ENCODE measurements at regions not wholly inside any gene's neighbourhood (a gene's known extent, or its start where the extent isn't known, plus 50 kb on each side); places are given as distances from the start of the nearest gene placed in this dataset.

DNA sequence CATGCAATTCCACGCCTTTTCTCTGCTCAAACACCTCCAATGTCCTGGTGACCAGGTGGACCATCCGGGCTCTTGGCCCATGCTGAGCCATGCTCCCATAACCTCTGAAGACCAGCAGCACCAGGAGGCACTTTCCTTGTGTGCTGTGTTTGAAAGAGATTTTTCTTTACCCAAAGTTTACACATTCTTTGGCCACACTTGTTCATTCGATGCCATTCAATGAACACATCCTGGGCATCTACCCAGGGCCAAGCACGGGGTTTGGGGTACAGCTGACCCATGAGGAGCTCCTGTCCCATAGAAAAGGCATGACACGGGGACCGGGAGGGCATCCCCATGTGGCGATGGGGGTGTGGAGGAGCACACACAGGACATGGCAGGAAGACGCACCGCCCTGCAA is 77.1 kb upstream of the IRX1 start:
- no peaks in the 10 kb centered on the region for H3K27me3 ChIP-seq (replicated peaks; ENCODE audit: insufficient read depth)
- WGBS, result 92% methylated on average over 9 of the region's 9 CpGs
- DNase-seq (ENCODE audit: low spot score), result no peak
- no peak overlapping the region for H3K4me3 ChIP-seq
- TF ChIP-seq POLR2AphosphoS5 (IDR thresholded peaks at IDR 0.05) (no peak), POLR2A (IDR thresholded peaks at IDR 0.05) (no peak)
- TF ChIP-seq, protein P1, sequence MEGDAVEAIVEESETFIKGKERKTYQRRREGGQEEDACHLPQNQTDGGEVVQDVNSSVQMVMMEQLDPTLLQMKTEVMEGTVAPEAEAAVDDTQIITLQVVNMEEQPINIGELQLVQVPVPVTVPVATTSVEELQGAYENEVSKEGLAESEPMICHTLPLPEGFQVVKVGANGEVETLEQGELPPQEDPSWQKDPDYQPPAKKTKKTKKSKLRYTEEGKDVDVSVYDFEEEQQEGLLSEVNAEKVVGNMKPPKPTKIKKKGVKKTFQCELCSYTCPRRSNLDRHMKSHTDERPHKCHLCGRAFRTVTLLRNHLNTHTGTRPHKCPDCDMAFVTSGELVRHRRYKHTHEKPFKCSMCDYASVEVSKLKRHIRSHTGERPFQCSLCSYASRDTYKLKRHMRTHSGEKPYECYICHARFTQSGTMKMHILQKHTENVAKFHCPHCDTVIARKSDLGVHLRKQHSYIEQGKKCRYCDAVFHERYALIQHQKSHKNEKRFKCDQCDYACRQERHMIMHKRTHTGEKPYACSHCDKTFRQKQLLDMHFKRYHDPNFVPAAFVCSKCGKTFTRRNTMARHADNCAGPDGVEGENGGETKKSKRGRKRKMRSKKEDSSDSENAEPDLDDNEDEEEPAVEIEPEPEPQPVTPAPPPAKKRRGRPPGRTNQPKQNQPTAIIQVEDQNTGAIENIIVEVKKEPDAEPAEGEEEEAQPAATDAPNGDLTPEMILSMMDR (IDR thresholded peaks at IDR 0.05), result no peak
- no peak overlapping the region for H3K27ac ChIP-seq
- no peaks in the 10 kb centered on the region for H3K36me3 ChIP-seq
- no peaks in the 10 kb centered on the region for H3K9me3 ChIP-seq
- H3K4me1 ChIP-seq (replicated peaks), result no peaks in the 10 kb centered on the region
- intact Hi-C loops (cut with DNase I), result no loop called here

GRCh38 chr5:3518051-3518450 is 77.6 kb upstream of the IRX1 start:
- TF ChIP-seq, protein P1 (IDR thresholded peaks at IDR 0.05), result no peak
- TF ChIP-seq POLR2A (IDR thresholded peaks at IDR 0.05), result no peak
- no peak for TF ChIP-seq POLR2AphosphoS5 (IDR thresholded peaks at IDR 0.05)
- Histone ChIP-seq H3K27ac (no peak overlapping the region), H3K36me3 (no peaks in the 10 kb centered on the region), H3K4me3 (no peak overlapping the region), H3K4me1 (replicated peaks) (no peaks in the 10 kb centered on the region), H3K9me3 (no peaks in the 10 kb centered on the region), H3K27me3 (replicated peaks; ENCODE audit: insufficient read depth) (no peaks in the 10 kb centered on the region)
- DNase-seq (ENCODE audit: low spot score), result no peak
- intact Hi-C loops (cut with DNase I), result no loop called here
- 93% methylated on average over 11 of the region's 11 CpGs for WGBS

DNA sequence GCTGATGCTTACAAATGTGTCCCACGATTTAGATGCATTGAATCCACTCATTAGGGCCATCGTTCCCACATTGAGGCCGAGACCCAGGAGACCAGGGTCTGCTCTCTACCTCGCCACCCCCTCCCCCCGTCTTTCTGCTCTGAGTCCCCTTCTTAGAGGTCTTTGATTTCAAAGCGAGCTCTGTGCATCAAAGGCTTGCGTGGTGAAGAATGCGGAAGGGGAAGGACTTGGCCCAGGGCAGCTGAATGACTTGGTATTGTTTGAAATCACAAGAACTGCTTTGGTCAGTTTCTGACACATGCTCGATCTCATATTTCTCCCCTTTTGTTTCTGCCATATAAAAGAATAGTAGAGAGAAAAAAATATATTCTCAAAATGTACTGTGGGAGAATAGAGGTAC is 78.3 kb upstream of the IRX1 start:
- intact Hi-C loops (cut with DNase I), result no loop called here
- Histone ChIP-seq H3K27ac (no peak overlapping the region), H3K4me1 (replicated peaks) (no peaks in the 10 kb centered on the region), H3K4me3 (no peak overlapping the region), H3K9me3 (no peaks in the 10 kb centered on the region), H3K27me3 (replicated peaks; ENCODE audit: insufficient read depth) (no peaks in the 10 kb centered on the region), H3K36me3 (no peaks in the 10 kb centered on the region)
- 40% methylated on average over 9 of the region's 9 CpGs for WGBS
- TF ChIP-seq, protein P1 (IDR thresholded peaks at IDR 0.05), result no peak
- TF ChIP-seq POLR2AphosphoS5 (IDR thresholded peaks at IDR 0.05) (no peak), POLR2A (IDR thresholded peaks at IDR 0.05) (no peak)
- DNase-seq (ENCODE audit: low spot score), result no peak

- no peak overlapping the region for H3K4me3 ChIP-seq
- H3K27me3 ChIP-seq (replicated peaks; ENCODE audit: insufficient read depth), result no peaks in the 10 kb centered on the region
- intact Hi-C loops (cut with DNase I), result no loop called here
- no peak overlapping the region for H3K27ac ChIP-seq
- TF ChIP-seq POLR2AphosphoS5 (IDR thresholded peaks at IDR 0.05), result no peak
- no peak for TF ChIP-seq POLR2A (IDR thresholded peaks at IDR 0.05)
- TF ChIP-seq, protein P1 (IDR thresholded peaks at IDR 0.05), result no peak
- 74% methylated on average over 13 of the region's 13 CpGs for WGBS
- no peaks in the 10 kb centered on the region for H3K36me3 ChIP-seq
- H3K9me3 ChIP-seq, result no peaks in the 10 kb centered on the region
- no peaks in the 10 kb centered on the region for H3K4me1 ChIP-seq (replicated peaks)
- no peak for DNase-seq (ENCODE audit: low spot score)
Measured at GRCh38 chr5:3512361-3513095, 83.1 kb upstream of the IRX1 start.

GRCh38 chr5:3511934-3512333 is 83.7 kb upstream of the IRX1 start:
- Histone ChIP-seq H3K27ac (no peak overlapping the region), H3K36me3 (no peaks in the 10 kb centered on the region), H3K4me3 (no peak overlapping the region), H3K4me1 (replicated peaks) (no peaks in the 10 kb centered on the region), H3K27me3 (replicated peaks; ENCODE audit: insufficient read depth) (no peaks in the 10 kb centered on the region), H3K9me3 (no peaks in the 10 kb centered on the region)
- WGBS, result 17% methylated on average over 7 of the region's 7 CpGs
- intact Hi-C loops (cut with DNase I), result no loop called here
- no peak for DNase-seq (ENCODE audit: low spot score)
- no peak for TF ChIP-seq POLR2A (IDR thresholded peaks at IDR 0.05)
- TF ChIP-seq, protein P1 (IDR thresholded peaks at IDR 0.05), result no peak
- no peak for TF ChIP-seq POLR2AphosphoS5 (IDR thresholded peaks at IDR 0.05)
